ENCODE measurements at regions not wholly inside any gene's neighbourhood (a gene's known extent, or its start where the extent isn't known, plus 50 kb on each side); places are given as distances from the start of the nearest gene placed in this dataset.

DNA sequence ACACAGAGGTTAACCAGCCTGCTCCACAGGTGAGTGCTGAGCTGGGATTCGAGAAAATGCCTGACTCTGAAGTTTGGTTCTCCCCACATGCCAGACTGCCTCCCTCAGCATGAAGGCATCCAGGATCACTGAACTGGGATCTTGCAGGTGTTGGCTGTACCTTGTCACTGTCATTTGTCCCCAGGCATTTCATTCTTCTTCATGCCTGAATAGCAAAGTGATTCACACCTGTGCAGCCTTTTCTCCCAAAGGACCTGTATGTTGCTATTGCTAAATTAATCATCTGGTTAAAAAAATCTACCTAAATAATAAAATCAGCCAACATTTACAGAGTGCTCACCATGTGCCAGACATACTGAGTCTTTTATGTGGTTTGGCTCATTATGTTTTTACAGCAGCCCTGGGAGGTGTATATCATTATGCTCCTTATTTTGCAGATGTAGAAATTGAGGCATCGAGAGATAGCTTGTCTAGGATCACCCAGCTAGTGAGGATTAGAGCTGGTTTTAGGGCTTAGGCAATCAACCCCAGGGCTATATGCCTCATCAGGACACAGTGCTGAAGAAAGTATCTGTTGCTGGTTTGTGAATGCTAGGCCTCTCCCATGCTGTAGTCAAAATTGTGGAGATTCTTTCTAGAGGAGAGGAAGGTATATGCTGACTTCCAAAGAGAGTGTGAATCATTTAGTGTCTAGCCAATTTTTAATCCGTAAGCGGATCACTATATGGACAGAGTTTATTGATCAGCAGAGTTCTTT lies 204.4 kb downstream of the HIPK3 start:
- TF ChIP-seq EP300 (IDR thresholded peaks at IDR 0.05) (no peak), POLR2AphosphoS5 (IDR thresholded peaks at IDR 0.05) (no peak), POLR2A (IDR thresholded peaks at IDR 0.05) (no peak)
- TF ChIP-seq, protein P1, sequence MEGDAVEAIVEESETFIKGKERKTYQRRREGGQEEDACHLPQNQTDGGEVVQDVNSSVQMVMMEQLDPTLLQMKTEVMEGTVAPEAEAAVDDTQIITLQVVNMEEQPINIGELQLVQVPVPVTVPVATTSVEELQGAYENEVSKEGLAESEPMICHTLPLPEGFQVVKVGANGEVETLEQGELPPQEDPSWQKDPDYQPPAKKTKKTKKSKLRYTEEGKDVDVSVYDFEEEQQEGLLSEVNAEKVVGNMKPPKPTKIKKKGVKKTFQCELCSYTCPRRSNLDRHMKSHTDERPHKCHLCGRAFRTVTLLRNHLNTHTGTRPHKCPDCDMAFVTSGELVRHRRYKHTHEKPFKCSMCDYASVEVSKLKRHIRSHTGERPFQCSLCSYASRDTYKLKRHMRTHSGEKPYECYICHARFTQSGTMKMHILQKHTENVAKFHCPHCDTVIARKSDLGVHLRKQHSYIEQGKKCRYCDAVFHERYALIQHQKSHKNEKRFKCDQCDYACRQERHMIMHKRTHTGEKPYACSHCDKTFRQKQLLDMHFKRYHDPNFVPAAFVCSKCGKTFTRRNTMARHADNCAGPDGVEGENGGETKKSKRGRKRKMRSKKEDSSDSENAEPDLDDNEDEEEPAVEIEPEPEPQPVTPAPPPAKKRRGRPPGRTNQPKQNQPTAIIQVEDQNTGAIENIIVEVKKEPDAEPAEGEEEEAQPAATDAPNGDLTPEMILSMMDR (IDR thresholded peaks at IDR 0.05), result no peak
- no peaks in the 10 kb centered on the region for H3K27me3 ChIP-seq
- WGBS, result 50% methylated on average over 4 of the region's 4 CpGs

DNA sequence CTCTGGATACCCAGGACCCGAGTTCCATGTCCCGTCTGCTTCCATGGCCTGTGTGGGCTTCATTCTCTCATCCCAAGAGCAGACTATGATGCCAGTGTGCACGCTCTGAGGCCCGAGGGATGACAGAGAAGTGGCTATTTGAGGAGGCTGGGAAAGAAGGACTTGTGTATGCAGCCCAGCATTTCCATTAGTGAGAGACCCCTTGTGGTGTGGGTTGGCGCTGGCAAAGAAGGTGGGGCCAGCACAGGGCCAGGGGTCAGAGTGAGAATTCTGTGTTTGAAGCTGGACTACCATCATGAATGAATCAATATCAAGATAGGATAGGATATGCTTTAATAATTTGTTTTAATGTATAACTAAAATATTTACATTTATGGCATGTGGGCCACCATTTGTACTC lies 200.8 kb downstream of the HIPK3 start:
- Histone ChIP-seq H3K27me3 (no peaks in the 10 kb centered on the region), H3K9me3 (no peaks in the 10 kb centered on the region)
- WGBS, result 98% methylated on average over 5 of the region's 5 CpGs

More for the DNA sequence above, 204.4 kb downstream of the HIPK3 start:
- DNase-seq (ENCODE audit: low spot score in 2 of 2), result no peak
- Histone ChIP-seq H3K9me3 (no peaks in the 10 kb centered on the region), H3K27ac (no peak overlapping the region), H3K4me1 (no peaks in the 10 kb centered on the region), H3K4me3 (no peak overlapping the region), H3K36me3 (no peaks in the 10 kb centered on the region)

DNA sequence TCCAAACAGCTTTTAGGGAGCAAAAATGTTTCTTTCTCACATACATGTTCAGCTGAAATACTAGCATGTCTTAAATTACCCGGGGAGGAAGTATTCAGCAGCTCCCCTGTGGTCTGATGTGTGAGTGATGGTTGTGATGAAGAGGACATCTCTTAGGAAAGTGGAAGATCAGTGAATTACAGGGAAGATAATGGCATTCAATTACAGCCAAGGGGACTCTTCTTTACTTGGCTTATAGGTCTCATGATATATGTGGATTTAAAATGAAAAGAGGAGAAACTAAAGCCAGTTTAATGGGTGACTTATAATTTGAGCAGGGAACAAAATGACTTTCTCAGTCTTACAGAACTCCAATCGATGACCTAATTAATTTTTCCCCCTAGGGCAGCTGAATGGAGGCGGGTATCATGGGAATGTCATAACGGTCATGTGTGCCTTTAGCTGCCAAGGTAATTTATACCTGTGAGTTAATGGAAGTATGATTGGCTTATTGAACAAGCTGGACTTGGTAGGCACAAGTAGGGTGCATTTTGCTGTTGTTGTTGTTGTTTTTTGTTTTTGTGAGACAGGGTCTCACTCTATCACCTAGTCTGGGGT lies 198.8 kb downstream of the HIPK3 start:
- Histone ChIP-seq H3K4me1 (no peaks in the 10 kb centered on the region), H3K27ac (no peak overlapping the region), H3K9me3 (no peaks in the 10 kb centered on the region), H3K27me3 (no peaks in the 10 kb centered on the region), H3K36me3 (no peaks in the 10 kb centered on the region), H3K4me3 (no peak overlapping the region)
- 71% methylated on average over 4 of the region's 4 CpGs for WGBS
- TF ChIP-seq POLR2A (IDR thresholded peaks at IDR 0.05), result no peak
- no peak for DNase-seq (ENCODE audit: low spot score in 2 of 2)

More for the DNA sequence above, 200.8 kb downstream of the HIPK3 start:
- Histone ChIP-seq H3K4me3 (no peak overlapping the region), H3K4me1 (no peaks in the 10 kb centered on the region), H3K36me3 (no peaks in the 10 kb centered on the region), H3K27ac (no peak overlapping the region)
- DNase-seq (ENCODE audit: low spot score in 2 of 2), result no peak
- TF ChIP-seq EP300 (IDR thresholded peaks at IDR 0.05) (no peak), POLR2AphosphoS5 (IDR thresholded peaks at IDR 0.05) (no peak), POLR2A (IDR thresholded peaks at IDR 0.05) (no peak)
- TF ChIP-seq, protein P1 (IDR thresholded peaks at IDR 0.05), result no peak

DNA sequence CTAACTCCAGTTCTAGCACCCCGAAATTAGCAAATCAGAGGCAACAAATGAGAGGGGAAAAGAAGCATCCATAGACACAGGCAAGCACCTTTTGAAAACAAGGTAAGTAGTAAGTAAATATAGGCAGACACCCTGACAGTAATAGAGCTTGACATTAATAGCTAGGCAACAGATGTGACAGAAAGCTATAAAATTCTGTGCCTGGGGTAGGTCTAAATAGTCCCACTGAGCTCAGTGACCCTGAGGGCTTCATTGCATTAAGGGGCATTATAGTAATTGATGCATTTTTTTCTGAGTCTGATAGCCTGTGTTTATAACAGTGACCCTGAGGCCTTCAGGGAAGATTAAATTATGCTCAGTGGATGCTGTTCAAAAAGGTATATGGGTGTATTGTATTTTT lies 197.1 kb downstream of the HIPK3 start:
- Histone ChIP-seq H3K36me3 (no peaks in the 10 kb centered on the region), H3K9me3 (no peaks in the 10 kb centered on the region), H3K27ac (no peak overlapping the region), H3K27me3 (peaks cover 5% of the 10 kb centered on the region), H3K4me1 (no peaks in the 10 kb centered on the region), H3K4me3 (no peak overlapping the region)
- no peak for DNase-seq (ENCODE audit: low spot score in 2 of 2)
- 88% methylated on average over 1 of the region's 1 CpG for WGBS
- TF ChIP-seq POLR2AphosphoS5 (IDR thresholded peaks at IDR 0.05) (no peak), EP300 (IDR thresholded peaks at IDR 0.05) (no peak), POLR2A (IDR thresholded peaks at IDR 0.05) (no peak)
- TF ChIP-seq, protein P1 (IDR thresholded peaks at IDR 0.05), result no peak

DNA sequence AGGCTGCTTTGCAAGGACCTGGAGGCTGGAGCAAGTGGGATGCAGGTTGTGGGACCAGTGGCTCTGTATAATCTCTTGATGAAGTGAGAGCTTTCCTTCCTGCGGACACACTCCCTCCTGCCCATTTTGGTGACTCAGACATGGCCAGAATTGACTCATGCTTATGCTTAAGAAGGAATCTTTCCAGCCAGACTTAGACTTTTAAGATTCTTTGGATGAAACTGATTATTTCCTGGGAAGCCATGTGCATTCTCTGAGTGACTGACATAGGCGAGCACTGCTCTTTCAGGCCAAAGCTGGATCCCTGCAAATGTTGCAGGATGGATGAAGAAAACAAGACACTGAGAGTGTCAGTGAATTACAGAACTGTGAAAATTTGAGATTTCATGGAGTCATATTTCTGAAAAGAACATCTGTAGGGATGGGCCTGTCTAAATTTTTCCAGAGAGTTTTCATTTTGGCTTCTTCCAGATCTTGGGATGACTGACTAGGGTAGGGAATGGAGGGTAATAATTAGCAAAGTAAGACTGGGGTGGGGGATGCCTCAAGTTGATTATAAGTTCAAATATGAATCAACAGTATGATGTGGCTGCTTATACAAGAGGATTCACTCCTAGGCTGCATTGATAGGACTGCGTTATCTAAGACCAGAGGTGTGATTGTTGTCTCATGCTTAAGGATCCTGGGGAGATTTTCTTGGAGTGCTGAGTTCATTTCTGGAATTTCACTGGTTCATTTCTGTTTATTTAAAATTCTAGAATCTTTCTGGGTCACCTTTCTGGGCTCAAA lies 195.8 kb downstream of the HIPK3 start:
- WGBS, result 70% methylated on average over 3 of the region's 3 CpGs
- H3K27ac ChIP-seq, result no peak overlapping the region
- no peaks in the 10 kb centered on the region for H3K4me1 ChIP-seq
- TF ChIP-seq, protein P1 (IDR thresholded peaks at IDR 0.05), result no peak
- no peak for TF ChIP-seq POLR2A (IDR thresholded peaks at IDR 0.05)
- TF ChIP-seq POLR2AphosphoS5 (IDR thresholded peaks at IDR 0.05), result no peak
- TF ChIP-seq EP300 (IDR thresholded peaks at IDR 0.05), result no peak
- H3K36me3 ChIP-seq, result no peaks in the 10 kb centered on the region
- H3K4me3 ChIP-seq, result no peak overlapping the region
- DNase-seq (ENCODE audit: low spot score in 2 of 2), result no peak
- peaks cover 5% of the 10 kb centered on the region for H3K27me3 ChIP-seq
- H3K9me3 ChIP-seq, result no peaks in the 10 kb centered on the region

All from suprapubic skin (tissue), 4 donors.